HG03571 (cell line): ENCODE measurements at regions not wholly inside any gene's neighbourhood (a gene's known extent, or its start where the extent isn't known, plus 50 kb on each side); places are given as distances from the start of the nearest gene placed in this dataset.
"Not testable (repeated sequence)": the region's sequence is repeated elsewhere in the genome, so short reads cannot be mapped to it uniquely, and the experiment has no call there.

Source experiments
- ATAC-seq: cut with Tn5 transposase; IDR thresholded peaks from one replicate; pipeline ENCODE4 v1.9.1; 2021; ENCODE audit not compliant: unreplicated experiment

DNA sequence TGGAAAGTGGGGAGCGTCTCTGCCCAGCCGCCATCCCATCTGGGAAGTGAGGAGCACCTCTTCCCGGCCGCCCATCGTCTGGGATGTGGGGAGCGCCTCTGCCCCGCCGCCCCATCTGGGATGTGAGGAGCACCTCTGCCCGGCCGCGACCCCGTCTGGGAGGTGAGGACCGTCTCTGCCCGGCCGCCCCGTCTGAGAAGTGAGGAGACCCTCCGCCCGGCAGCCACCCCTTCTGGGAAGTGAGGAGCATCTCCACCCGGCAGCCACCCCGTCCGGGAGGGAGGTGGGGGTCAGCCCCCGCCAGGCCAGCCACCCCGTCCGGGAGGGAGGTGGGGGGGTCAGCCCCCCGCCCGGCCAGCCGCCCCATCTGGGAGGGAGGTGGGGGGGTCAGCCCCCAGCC is 190.0 kb upstream of the MGAT5 start:
- not testable (repeated sequence) for ATAC-seq

GRCh38 chr2:134070281-134070741 is 183.6 kb upstream of the MGAT5 start:
- ATAC-seq: no peak

DNA sequence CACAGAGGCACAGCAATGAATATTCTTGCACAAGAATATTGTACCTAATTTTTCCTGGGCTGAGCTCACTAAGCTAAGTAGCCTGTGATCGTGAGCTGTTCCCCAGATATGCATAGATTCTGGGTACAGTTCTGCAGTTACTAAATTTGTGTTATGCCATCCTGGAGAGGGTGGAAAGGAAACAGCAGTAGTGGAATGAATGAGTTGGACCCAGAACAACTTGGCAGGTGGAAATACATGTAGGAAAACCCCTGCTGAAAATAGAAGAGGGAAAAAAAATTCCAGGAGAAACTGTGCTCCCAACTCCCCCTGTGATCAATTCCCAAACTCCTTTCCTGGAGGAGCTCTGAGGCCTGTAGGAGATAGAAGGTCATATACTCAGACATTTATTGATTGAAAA is 181.5 kb upstream of the MGAT5 start:
- ATAC-seq: no peak

- no peak for ATAC-seq
Measured at GRCh38 chr2:134073023-134073422, 180.8 kb upstream of the MGAT5 start.

GRCh38 chr2:134074619-134075018 is 179.3 kb upstream of the MGAT5 start:
- ATAC-seq: no peak

DNA sequence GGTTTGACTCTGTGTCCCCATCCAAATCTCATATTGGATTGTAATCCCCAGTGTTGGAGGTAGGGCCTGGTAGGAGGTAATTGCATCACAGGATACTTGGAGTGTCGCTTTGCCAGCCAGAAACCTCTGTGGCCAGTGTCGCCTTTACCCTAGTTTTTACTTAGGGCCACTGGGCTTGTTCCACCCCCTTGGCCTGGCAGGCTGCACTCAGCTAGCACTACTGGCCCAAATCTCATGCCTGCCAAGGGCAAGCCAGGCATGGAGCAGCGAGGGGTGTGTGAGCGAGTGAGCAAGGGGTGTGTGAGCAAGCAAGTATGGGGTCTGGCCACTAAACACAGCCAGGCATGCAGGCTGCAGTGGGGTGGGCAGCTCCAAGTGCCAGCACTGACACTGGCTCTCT is 178.7 kb upstream of the MGAT5 start:
- no peak for ATAC-seq

GRCh38 chr2:134078354-134078753 is 175.5 kb upstream of the MGAT5 start:
- no peak for ATAC-seq

GRCh38 chr2:134079373-134079772 is 174.5 kb upstream of the MGAT5 start:
- ATAC-seq: peak; percentile 89

DNA sequence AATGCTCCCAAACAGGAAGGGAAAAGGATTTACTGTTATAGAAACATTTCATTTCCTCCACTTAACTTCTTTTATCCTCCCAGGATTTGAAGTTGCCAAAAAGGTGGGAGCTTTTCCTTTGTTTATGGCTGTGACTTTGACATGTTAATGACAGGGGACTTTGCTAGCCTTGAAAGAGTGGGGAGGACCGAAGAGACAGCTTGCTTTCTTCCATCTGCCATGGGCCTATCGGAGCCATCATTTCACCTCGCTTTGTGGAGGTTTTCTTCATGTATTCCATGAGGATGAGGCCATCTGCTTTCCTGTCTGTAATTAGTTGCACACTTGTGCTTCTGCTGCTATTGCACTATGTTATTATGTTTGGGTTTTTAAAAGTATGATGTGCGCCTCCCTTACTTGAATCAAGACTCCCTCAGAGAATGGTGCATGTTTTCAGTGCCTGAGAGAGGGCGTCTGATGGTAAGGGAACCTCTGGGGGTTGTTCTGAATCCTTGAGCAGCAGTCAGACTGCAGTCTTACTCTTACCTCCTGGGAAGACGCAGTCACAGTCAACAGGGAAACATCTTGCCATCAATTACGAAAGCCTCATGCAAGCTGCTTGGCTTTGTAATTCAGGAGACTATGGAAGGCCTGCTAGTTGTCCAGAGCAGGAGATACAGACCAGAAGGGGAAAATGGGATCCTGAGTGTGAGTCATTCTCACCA is 173.3 kb upstream of the MGAT5 start:
- ATAC-seq: no peak

- no peak for ATAC-seq
Measured at GRCh38 chr2:134081238-134081938, 172.5 kb upstream of the MGAT5 start.

DNA sequence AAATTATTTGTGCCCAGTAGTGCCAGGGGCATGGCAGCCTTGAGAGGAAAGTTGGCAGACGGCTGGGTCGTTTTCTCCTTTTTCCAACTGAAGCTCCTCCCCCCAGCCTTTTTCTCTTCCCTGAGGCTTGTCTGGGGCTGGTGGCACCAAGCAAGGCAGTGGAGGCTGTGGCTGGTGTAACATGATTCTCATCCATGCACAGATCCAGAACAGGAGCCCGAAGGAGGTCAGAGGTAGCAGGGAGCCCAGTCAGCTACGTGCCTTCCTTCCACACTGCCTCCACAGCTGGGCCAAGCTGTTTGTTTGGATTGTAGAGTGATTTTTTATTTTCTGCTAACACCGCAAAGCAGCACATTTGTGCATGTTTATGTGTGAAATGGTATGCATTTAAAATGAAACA is 170.3 kb upstream of the MGAT5 start:
- no peak for ATAC-seq

DNA sequence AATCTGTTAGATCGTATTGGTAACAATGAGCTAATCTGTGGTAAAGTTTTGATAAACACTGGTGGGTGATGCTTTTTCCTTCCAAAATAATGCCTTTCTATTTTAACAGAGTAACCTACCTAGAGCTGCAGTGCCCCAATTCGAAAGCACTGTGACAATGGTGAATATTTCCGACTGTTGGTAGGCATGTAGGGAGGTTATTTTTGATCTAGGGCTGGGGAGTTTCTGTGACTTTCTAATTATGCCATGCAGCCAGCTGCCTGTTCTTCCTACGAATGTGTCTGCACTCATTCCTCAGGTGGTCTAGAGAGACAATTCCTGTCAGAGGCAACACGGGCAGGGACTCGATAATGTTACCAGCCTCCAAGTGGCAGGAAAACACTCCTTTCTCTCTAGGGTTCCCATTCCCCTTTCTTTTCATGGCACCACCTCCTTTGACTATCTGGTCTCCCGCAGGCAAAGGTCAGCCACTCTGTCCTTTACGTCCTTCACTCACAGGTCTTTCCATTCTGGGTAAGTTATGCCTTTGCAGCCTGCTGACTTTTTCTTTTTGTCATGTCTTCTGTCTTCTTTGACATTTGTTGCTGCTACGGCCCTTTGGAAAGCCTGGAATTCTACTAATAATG is 167.2 kb upstream of the MGAT5 start:
- ATAC-seq: no peak

GRCh38 chr2:134087371-134087921 is 166.4 kb upstream of the MGAT5 start:
- peak; percentile 95 for ATAC-seq

GRCh38 chr2:134089454-134089853 is 164.4 kb upstream of the MGAT5 start:
- ATAC-seq: no peak

- no peak for ATAC-seq
Measured at GRCh38 chr2:134097740-134098139, 156.1 kb upstream of the MGAT5 start.

GRCh38 chr2:134098321-134098720 is 155.6 kb upstream of the MGAT5 start:
- no peak for ATAC-seq

DNA sequence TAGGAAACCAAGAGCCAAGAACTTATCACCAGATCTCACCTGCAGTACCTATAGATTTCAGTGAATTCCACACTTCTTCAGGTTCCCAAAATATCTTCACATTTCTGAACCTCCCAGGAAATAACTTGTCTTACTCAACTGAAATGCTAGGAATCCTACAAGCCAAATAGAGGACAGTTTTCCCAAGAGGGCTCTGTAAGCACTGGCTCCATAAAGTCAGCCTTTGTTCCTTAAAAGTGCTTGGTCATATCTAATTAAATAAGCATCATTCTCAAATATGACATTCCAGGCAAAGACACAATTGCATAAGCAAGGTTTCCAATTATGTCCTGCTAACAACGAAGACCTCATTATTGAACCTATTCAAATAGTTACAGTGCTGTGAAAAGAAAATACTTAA is 154.6 kb upstream of the MGAT5 start:
- no peak for ATAC-seq

- ATAC-seq: no peak
Measured at GRCh38 chr2:134103196-134103595, 150.7 kb upstream of the MGAT5 start.

DNA sequence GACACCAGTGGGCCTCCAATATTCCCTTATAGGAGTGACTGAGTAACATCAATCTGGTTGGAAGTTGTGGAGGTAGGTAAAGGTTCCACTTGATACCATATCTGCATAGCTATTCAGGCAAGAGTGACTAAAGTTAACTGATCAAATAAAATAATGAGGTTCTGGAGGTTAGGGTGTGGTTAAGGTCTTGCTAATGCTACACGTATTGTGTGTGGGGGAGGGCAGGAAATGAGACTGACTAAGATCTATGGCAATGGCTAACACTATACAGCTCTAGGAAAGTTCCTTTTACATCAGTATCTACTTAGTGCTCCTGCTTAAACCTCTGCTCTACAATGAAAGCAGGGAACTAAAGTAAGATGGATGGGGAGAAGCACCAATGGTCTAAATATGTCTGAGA is 149.1 kb upstream of the MGAT5 start:
- no peak for ATAC-seq

DNA sequence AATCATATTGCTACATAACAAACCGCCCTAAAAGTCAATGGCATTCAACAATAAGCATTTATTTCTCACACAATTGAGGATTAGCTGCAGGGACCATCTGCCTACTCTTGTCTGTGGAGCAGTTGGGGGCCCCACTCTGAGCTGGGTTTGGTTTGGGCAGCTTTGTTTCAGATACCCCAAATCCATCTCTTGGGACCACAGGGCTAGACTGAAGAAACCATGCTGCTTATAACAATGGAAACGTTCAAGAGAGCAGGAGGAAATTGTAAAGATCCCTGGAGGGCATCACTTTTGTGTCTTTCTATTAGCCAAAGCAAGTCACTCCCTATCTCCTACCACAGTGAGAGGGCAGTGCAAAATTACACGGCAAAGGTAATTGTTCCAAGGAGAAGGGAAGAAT is 146.5 kb upstream of the MGAT5 start:
- no peak for ATAC-seq

- ATAC-seq: no peak
Measured at GRCh38 chr2:134108113-134108512, 145.8 kb upstream of the MGAT5 start.

GRCh38 chr2:134109246-134109645 is 144.6 kb upstream of the MGAT5 start:
- ATAC-seq: no peak
